SIG-M5 treated with dmso at 0.1 percent for 504 hours (cell line): ENCODE measurements at regions not wholly inside any gene's neighbourhood (a gene's known extent, or its start where the extent isn't known, plus 50 kb on each side); places are given as distances from the start of the nearest gene placed in this dataset.

Experiments
- DNase-seq: peaks from one replicate; lab custom pipeline; 2025; ENCODE audit not compliant: unreplicated experiment; lab: John Stamatoyannopoulos, UW

DNA sequence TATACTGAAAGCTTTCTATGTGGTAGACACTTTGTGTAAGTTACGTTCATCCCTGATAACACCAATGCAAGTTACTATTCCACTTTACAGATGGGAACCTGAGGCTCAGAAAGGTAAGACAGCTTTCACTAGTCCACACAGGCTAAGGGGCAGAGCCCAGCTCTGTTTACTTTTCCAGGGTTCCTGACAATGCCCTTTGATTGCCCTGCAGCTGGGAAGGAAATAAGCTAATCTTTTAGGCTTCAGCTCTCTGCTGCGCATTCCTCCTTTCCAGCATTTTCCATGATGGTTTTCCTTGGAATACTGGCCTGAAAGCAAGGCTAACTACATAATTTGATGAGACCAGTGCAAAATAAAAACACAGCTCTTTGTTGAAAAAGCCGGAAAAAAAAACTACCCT lies 185.7 kb upstream of the BTG1 start:
- no peak for DNase-seq

DNA sequence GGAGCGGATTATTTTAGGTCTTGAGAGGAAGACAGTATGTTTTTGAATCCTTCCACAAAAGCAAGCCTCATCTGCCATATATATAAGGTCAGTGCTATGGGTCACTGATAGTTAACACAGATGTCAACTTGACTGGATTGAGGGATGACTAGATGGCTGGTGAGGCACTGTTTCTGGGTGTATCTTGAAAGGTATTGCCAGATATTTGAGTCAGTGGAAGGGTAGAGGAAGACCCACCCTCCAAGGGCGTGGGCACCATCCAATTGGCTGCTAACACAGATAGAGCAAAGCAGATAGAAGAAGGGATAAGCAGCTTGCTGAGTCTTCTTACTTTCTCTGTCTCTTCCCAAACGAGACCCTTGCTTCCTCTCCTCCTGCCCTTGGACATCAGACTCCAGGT lies 185.0 kb upstream of the BTG1 start:
- DNase-seq, result no peak

DNA sequence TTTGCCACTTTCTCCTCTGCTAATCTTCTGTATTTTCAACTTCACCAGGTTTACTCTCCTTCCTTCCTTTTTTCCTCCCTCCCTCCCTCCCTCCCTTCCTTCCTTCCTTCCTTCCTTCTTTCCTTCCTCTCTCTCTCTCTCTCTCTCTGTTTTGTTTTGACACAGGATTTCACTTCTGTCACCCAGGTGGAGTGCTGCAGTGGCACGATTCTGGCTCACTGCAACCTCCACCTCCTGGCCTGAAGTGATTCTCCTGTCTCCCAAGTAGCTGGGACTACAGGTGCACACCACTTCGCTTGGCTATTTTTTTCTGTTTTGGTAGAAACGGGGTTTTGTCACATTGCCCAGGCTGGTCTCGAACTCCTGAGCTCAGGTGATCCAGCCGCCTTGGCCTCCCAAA lies 181.2 kb upstream of the BTG1 start:
- DNase-seq, result no peak

DNA sequence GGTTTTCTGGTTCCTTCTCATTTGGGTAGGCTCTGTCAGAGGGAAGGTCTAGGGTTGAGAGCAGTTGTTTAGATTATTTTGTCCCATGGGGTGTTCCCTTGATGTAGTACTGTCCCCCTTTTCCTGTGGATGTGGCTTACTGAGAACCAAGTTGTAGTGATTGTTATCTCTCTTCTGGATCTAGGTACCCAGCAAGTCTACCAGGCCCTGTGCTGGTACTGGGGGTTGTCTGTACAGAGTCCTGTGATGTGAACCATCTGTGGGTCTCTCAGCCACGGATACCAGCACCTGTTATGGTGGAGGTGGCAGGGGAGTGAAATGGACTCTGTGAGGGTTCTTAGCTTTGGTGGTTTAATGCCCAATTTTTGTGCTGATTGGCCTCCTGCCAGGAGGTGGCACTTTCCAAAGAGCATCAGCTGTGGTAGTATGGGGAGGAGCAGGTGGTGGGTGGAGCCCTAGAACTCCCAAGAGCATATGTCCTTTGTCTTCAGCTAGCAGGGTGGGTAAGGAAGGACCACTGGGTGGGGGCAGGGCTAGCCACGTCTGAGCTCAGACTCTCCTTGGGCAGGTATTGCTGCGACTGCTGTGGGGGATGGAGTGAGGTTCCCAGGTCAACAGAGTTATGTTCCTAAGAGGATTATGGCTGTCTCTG lies 179.3 kb upstream of the BTG1 start:
- DNase-seq, result no peak

DNA sequence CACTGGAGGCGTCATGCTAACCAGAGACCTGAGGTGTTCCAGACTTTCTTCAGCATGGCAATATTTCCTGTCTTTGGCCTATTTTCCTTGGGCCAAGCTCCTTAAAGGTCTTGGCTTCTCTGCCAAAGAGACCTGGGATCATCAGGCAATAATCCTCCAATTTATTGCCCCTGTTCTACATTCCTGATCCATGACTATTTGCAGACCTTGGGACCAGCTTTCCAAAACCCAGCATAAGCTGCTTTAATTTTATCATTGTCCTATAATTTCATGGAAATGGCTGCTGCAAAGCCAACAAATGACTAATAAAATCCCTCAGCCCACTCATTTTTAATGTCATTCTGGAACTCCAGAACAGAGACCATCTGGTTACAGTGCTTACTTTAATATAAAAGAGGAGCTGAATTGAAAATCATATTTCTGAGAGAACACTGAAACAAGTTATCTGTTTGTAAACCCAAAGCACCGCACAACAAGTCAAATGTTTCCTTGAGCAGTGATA lies 166.9 kb upstream of the BTG1 start:
- no peak for DNase-seq

DNA sequence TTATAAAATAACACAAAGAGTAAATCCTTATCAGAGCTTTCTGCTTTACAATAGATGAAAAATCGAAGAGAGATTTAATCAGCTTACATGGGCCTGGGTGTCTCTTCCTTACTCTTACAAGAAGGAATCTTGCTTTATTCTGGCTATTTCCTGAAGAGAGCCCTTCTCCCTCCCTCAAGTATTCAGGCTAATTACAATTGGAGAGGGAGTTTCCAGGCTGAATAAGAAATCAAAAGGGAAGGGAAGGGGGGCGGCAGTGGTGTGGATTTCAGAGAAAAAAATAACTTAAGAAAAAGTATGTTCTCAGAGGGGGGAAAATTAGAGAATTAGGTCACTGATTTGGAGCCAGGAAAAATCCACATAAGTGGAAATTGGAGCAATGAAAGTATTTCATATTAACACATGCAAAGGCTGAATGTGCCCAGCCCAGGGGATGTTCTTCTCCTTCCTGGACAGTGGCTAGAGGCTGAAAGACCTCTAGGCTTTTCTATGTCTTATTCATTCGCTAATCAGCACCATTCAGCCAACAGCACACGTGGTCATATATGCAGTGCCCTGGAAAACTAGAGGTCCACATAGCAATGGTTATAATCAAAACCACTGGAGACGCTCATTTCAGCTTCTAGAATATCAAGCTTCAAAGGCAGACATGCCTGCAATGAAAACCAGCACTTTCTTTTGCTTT lies 158.9 kb upstream of the BTG1 start:
- DNase-seq, result no peak

DNA sequence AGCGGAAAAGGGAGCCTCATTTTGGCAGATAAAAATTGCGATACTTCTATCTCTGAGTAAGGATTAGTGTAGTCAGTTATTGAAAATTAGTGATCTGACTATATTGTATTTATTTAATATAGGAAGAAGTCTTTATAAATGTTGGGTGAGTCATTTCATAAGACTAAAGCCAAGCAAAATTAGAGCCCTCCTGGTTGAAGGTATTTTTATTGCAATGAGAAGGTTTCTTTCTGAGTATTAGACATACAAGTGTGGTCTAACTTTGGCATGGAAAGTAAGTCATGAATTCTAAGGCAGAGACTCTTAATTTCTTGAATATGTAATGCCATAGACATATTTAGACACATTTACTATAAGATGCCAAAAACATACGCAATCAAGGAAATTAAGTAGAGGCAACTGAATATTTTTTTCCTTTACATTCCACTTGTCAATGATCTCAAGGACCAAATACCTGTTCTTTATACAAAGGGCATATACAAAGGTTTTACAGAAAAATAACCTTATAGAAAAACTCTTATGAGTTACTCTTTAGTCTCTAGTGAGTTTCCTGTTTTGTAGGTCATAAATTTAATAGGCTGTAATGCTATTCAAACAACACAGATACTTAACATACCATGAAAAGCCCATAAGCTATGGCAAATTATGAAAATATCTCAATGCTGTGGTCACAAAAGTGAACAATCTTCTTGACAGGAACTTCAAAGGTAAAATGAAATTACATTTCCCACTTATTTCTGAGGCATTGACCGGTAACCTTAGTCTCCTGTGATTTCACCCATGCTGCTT lies 156.6 kb upstream of the BTG1 start:
- no peak for DNase-seq

DNA sequence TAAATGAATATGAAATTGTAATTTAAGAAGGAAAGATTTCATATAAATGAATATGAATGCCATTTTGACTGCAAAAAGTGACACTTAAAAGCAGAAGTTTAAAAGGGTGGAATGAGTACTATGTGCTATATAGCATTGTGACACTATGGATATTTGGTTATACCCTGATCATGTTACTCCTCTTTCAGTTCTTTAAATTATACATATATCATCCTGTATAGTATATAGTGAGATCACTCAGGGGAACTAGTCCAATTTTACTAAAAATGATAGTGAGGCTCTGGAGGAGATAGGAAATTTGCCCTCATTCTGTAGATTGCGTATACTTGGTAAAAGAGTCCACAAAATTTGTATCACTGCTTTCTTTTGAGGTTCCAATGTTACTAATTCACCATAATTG lies 155.7 kb upstream of the BTG1 start:
- peak; percentile 74 for DNase-seq

DNA sequence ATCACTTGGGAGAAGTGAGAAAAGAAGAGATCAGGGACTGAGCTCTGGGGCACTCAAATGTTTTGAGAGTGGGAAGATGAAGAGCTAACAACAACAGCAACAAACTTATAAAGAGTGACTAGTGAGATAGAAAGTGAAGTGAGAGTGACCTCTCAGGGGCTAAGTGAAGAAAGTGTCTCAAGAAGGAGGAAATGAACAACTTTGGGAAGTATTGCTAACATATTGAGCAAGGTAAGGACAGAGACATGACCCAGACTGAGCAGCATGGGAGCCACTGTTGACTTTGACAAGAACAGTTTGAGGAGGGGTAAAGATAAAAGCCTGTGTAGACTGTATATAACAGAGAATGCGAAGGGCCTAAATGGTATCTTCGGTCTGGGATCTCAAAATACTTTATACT lies 155.1 kb upstream of the BTG1 start:
- DNase-seq, result peak; percentile 96

DNA sequence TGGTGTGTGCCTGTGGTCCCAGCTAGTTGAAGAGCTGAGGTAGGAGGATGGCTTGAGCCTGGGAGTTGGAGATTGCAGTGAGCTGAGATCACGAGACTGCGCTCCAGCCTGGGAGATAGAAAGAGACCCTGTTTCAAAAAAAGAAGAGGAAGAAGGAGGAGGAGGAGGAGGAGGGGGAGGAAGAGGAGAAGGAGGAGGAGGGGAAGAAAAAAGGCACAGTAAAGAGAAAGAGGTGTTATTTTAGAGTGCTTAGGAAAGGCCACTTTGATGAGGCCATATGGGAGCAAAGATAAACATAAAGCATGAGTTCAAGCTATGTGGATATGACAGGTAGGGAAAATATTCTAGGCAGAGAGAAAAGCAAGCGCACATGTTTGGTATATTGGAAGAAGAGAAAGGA lies 154.1 kb upstream of the BTG1 start:
- peak; percentile 11 for DNase-seq

DNA sequence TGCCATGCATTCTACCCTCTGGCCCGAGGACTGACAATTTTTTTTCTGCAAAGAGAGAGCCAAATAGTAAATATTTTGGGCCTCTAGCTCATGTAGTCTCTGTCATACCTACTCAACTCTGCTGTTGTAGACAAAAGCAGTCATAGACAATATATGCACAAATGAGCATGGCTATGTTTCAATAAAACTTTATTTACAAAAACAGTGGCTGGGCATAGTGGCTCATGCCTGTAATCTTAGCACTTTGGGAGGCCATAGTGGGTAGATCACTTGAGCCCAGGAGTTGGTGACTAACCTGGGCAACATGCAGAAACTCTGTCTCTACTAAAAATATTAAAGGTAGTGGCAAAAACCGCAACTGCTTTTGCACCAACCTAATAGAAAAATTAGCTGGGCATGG lies 153.7 kb upstream of the BTG1 start:
- DNase-seq, result no peak

DNA sequence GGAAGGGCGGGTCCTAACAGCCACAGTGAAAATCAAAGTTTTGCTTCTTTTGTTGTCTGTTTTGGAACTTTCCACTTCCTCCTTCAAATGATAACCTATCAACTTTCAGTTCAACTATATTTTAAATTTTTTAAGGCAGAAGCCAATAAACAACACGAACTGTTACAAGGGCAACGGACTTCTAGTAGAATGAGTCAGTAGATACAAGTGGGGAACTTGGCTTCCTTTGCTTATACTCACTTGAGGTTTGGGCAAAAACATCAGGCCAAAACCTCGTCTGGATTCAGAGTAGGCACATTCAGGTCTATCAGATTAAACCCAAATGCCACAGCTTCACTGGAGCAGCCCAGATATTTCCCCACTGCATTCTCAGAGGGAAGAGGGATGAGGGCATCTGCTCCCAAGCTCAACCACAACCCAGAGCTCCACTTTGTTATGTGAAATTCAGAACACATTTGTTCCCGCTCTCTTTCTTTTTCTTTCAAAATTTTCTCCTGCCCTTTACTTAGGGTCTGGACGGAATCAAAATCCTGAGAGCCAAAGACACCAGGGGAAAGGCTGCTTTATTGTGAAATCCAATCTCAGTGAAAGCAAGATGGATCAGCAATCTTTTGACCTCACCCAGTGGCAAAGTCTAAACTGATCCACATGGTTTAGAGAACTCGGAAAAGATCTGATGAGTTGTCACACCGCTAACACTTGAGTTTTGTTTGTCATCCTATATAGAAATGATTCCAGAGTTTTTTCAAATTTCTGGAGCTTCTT lies 152.5 kb upstream of the BTG1 start:
- DNase-seq, result peak; percentile 18

DNA sequence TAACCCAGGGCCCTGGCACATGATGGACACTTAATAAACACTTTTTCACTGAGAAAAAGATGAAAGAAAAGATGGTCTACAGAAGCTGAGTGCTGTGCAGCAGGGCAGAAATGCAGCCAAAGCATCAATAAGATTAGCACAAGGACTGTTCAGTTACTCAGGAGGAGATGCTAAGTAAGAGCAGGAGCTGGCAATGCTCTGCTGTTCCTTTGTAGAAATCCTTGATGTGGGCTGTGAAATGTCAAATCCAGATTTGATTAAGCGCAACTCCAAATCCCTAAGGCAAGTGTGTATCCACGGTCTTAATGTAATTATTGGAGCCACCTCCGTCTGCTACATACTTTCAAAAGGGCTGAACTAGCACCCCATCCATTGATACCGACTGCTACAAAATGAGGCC lies 151.8 kb upstream of the BTG1 start:
- no peak for DNase-seq

DNA sequence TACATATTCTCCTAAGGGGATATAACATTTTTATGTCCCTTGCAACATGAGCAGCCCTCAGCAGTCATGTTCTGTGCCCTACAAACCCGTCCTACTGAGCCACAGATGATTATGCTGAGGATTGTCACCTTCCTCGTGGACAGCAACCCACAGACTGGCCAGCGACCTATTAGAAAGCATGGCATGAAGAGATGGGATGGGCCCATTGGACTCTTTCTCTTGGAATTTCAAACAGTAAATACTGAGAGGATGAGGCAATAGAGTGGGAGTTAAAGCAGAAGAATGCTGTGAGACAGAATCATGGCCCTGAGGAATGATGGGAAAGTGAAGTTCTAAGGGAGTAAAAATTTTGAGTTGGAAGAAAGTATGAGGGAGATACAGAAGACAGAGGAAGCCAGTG lies 149.9 kb upstream of the BTG1 start:
- DNase-seq, result no peak

DNA sequence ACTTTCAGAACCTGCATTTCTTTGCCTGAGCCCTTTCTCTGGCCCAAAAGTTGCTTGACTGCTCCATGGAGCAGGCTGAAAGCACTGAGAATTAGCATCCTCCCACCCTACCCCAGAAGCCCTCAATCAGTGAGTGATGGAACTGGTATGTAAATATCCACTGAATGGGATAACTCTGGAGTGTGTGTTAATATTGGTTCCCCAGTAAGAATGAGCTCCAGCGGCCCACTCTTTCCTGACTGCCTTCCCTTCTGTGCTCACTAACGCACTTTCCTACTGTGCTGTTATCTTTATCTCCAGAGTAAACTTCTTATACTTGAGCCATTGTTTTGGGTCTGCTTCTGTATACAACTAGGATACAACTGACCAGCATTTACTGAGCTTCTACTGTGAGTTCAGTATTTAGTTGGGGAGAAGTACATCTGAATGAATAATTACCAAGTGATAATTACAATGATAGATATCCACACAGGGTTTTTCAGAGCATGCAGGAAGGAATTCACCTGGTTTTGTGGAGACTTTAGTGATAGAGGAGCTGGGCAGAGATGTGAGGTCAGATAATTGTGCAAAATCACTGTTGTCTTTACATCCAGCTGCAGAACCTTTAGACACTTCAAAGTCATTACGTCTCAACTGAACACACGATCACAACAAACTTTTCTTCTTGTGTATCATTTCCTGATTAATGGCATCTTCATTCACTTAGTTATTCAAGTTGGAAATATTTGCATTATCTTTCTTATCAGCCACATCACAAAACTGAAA lies 149.2 kb upstream of the BTG1 start:
- DNase-seq, result no peak

DNA sequence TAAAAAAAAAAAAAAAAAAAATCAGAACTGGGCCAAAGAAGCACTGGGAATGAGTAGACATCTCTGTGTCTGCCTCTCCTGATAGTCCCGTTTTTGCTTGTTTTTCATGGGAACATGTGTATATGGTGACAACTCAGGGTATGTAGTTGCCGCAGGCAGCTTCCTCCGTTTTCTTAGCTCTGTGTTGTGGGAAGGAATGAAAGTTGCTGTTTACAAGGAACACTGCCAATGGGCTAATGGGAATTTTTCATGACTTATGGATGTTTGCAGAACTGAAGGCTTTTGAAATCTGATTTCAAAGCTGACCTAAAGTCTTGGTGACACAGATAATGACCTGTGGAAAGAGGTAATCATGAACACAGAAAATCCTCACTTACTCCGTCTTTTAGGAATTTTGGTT lies 146.4 kb upstream of the BTG1 start:
- DNase-seq, result no peak

DNA sequence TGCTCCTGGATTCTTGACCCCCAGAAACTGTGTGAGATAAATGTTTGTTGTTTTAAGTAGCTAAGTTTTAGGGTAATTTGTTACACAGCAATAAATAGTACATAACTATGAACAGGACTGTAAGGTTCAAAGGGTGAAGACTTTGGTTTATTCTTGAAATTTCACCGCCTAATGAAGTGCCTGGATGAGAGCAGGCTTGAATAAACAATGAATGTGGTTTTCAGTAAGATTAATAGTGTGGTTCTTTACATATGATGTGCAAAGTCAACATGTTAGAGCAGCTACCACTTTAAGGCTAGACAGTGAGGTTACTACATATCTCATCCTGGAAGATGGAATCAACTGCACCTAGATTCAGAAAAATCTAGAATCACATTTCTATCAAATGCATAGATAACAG lies 145.2 kb upstream of the BTG1 start:
- DNase-seq, result no peak

DNA sequence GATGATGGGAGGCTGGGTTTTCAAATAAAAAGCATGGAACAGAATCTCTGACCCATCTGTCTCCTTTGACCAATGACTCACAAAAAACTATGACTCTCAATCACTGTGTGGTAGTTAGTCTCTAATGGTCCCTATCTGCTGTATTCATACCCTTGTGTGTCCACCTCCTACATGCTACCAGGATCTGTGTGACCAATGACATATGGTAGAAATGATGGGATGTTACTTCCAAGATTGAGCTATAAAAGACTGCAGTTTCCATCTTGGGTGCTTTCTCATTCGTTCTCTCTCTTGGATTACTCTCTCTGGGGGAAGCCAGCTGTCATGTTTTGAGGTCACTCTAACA lies 144.7 kb upstream of the BTG1 start:
- DNase-seq, result no peak

DNA sequence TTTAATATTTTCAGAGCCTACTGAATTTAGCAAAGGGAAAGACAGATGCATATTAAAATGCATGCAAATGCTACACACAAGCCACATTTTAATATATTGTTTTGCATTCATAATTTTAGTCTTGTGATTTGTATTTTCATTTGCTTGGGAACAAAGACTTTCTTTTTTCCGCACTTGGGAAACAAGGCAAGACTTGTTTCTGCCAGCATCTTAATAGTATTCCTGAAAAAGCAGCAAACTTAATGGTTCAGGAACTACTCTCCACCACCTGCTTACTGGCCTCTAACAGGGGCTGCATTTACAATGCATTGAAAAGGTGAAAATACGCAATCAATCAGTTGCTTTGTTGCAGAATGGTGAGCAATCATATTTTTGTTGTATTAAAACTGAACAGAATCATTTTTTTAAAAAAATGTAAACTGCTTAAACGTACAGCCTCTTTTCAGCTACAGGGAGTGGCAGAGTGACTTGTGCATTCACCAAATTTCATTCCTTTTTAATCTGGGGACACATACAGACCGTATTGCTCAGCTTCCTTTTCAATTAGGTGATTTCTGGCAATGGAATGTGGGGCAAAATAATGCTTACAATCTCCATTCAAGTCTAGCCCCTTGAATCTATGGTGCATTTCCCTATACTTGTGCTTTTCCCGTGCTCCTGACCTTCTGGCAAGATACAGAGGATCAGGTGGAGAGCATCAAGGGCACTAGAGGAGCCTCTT lies 144.1 kb upstream of the BTG1 start:
- DNase-seq, result no peak

DNA sequence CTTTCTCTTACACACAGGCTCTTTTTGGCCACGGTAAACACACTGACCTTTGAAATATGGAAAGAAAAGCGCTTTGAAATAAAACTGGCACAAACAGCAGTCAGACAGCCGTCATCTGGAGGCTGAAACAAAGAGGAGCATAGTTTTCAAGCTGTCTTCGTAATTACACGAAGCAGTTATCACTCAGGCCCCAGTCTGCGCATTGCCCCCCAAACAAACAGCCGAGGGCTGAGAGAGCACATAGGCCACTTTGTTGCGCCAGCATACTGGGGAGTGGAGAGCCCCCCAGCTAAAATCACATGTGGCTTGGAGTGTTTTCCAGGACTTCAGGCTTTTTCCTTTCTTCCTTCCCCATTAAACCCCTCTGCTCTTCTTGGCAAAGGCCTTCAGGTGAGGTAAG lies 142.9 kb upstream of the BTG1 start:
- DNase-seq, result no peak
